ENCODE measurements at regions not wholly inside any gene's neighbourhood (a gene's known extent, or its start where the extent isn't known, plus 50 kb on each side); places are given as distances from the start of the nearest gene placed in this dataset.

DNA sequence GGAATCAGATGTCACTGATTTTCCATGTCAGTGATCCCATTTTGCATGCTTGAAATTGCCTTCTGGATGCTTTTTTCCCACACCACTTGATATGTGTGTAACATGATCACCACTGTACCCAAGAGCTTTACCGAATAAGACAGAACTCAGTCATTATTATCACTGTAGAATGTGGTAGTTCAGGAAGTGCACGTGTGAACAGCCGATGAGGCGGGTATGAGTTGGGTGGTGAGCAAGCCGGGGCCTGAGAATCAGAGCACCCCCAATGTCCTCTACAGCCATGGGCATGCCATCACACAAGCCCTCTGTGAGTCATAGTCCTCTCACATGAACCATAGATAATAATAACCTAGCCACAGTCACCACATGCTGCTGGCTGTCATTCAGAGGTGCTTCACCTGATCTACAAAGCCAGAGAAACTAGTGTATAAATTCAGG lies 470.8 kb downstream of the SOX2 start:
- ChIA-PET POLR2A (no interaction called here), CTCF (interaction anchor here (1.1 kb wide), 1 partner anchor 474 kb away, joined by 3 read pairs; no protein-coding TSS in a partner anchor)
- no peak for DNase-seq (ENCODE audit: extremely low spot score)
- no peak for TF ChIP-seq CTCF (IDR thresholded peaks at IDR 0.05; ENCODE audit: control extremely low read depth, extremely low read depth, low read depth, missing control alignments)

DNA sequence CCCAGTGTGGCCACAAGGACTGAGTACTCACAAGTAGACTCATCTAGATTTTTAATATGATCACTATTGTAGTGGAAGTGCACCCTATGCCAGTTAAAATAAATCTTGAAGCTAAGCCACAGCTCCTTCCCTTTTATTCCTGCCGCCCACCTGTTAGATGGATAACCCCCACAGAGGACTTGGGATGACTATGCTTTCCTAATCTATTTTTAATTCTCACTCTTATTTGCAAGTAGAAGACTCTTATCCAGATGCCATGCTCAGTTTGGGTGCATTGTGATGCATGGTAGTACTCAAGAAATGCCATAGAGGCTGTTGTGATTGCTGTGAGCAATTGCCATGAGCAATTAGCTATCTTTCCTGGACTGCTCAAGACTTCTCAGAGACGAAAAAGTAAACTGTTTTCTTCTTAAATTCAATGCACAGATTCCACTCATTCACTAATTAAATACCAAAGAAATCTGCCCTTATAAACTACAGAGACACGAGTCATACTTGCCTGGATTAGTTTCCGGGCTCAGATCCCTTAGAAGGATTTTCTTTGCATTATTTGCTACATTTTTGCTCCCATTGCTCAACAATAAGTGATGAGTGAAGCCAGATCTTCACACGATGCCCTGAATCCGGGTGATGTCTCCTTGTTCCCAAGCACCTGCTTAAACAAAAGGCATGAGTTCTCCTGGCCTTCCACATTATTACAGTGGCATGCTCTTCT lies 472.1 kb downstream of the SOX2 start:
- CTCF ChIA-PET, result no interaction called here
- no peak for DNase-seq (ENCODE audit: extremely low spot score)
- POLR2A ChIA-PET, result no interaction called here
- TF ChIP-seq CTCF (IDR thresholded peaks at IDR 0.05; ENCODE audit: control extremely low read depth, extremely low read depth, low read depth, missing control alignments), result no peak

DNA sequence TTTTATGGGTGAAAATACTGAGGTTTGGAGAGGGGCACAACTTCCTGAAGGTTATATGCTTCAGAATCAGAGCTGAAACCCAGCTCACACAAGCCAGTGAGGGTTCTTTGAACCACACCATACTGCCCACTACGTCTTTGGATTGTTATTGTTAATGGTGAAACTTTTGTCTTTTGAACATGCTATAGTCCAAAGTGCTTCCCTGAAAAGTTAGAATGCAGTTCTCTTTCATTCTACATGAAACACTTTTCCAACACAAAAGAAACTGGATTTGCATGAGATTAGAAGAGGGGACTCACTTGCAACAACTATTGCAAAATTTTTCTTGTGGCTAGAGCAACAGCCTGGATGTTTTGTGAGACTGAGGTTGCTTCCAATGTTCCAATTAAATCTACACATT lies 473.6 kb downstream of the SOX2 start:
- no peak for TF ChIP-seq CTCF (IDR thresholded peaks at IDR 0.05; ENCODE audit: control extremely low read depth, extremely low read depth, low read depth, missing control alignments)
- POLR2A ChIA-PET, result no interaction called here
- DNase-seq (ENCODE audit: extremely low spot score), result no peak
- CTCF ChIA-PET, result no interaction called here

DNA sequence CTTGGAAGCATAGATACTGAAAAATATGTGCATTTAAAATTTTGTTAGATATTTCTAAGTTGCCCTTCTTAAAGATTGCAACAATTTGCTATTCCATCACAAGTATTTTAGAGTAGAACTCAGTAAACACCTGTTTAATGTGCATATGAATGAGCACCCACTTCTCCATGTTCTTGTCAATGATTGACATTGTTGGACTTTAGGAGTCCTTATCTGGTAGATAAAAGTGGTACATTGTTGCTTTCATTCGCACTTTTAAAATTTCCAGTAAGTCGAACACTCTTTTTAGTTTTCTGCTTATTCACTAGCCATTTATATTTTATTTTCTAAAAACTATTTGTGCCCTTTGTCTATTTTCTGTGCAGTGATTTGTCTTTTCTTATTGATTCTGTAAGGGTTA lies 478.3 kb downstream of the SOX2 start:
- no peak for DNase-seq (ENCODE audit: extremely low spot score)
- CTCF ChIA-PET, result no interaction called here
- TF ChIP-seq CTCF (IDR thresholded peaks at IDR 0.05; ENCODE audit: control extremely low read depth, extremely low read depth, low read depth, missing control alignments), result no peak
- POLR2A ChIA-PET, result no interaction called here

DNA sequence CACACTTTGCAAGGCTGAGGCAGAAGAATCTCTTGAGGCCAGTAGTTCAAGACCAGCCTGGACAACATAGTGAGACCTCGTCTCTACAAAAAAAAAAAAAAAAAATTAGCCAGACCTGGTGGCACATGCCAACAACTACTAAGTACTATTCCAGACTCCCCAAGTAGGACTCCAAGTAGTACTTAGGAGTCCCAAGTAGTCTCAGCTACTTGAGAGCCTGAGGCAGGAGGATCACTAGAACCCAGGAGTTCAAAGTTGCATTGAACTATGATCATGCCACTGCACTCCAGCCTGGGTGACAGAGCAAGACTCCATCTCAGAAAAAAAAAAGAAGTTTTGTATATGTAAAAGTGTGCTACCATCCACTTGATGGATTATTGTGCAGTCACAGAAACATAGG lies 486.6 kb downstream of the SOX2 start:
- DNase-seq (ENCODE audit: extremely low spot score), result no peak
- ChIA-PET CTCF (no interaction called here), POLR2A (no interaction called here)
- no peak for TF ChIP-seq CTCF (IDR thresholded peaks at IDR 0.05; ENCODE audit: control extremely low read depth, extremely low read depth, low read depth, missing control alignments)

GRCh38 chr3:182201456-182202168 lies 489.9 kb downstream of the SOX2 start:
- DNase-seq (ENCODE audit: extremely low spot score), result no peak
- ChIA-PET CTCF (no interaction called here), POLR2A (no interaction called here)
- no peak for TF ChIP-seq CTCF (IDR thresholded peaks at IDR 0.05; ENCODE audit: control extremely low read depth, extremely low read depth, low read depth, missing control alignments)
